HG03442 (cell line): ENCODE measurements at regions not wholly inside any gene's neighbourhood (a gene's known extent, or its start where the extent isn't known, plus 50 kb on each side); places are given as distances from the start of the nearest gene placed in this dataset.

Source experiments
- ATAC-seq: cut with Tn5 transposase; IDR thresholded peaks from one replicate; pipeline ENCODE4 v1.9.1; 2021; ENCODE audit warnings: mild to moderate bottlenecking, moderate library complexity; ENCODE audit not compliant: unreplicated experiment

- ATAC-seq, result no peak
These were observed 225.0 kb upstream of the GRIP1 start for GRCh38 chr12:66903782-66904396.

DNA sequence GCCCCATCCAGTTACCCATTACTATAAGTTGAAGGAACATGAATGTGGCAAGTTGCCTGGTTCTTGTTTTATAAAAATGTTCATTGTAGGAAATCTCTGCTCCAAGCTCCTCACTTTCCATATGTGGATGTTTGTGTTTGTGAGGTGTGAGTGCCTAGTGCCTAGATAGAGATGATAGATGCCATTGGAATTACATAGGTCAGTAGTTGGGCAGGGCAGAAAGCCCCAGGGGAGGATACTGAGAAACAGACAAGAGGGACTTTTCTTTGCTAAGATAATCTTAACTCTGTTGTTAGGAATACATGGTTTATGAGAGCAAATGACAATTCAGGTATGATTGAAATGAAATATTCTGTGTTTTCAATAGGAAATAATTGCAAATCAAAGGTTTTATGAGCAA, 226.3 kb upstream of the GRIP1 start:
- no peak for ATAC-seq

GRCh38 chr12:66910366-66910974, 231.6 kb upstream of the GRIP1 start:
- ATAC-seq, result no peak

DNA sequence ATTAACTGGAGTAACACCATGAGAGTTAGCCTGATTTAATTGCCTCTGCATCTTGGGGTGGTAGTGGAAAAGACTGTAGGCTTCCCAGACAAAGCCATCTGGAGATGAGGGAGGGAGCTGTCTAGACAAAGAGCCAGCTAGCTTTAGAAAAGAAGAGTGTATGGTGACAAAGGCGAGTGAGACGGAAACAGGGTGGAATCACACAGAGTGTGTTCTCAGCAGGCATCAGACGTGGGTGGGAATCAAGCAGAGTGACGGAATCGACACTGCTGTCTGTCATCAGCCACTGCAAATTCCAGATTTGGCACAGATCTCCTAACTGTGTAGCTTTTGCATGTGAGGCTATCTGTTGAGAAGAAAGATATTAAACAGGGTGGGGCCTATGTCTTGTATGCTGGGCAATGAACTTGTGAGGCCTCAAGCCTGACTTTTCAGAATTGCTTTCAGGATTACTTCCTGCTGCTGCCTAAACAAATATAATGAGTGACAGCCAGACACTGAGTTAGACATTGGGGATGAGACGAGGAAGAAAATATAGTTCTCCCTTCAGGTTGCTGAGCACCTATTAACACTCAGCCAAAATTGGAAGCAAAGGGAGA, 236.5 kb upstream of the GRIP1 start:
- ATAC-seq, result no peak

DNA sequence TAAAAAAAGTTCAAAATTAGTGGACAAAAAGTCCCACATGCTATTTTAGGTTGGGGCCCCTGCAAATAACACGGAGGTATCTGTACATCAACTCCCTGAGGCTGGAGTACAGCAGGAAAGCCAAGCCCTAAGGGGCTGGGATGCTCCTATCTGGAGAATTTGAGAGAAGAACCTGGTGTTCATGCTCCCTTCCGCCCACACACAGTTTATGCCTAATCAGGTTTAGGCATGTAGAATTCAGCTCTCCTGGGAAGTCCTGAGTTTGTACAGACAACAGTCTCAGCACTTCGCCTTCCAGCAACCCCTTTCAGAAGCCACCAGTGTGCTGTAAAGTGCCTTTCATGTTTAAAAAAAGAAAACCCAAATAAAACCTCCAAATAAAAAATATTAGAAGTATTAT, 237.3 kb upstream of the GRIP1 start:
- ATAC-seq, result no peak

- ATAC-seq, result no peak
These were observed 240.6 kb upstream of the GRIP1 start for GRCh38 chr12:66919466-66919865.

DNA sequence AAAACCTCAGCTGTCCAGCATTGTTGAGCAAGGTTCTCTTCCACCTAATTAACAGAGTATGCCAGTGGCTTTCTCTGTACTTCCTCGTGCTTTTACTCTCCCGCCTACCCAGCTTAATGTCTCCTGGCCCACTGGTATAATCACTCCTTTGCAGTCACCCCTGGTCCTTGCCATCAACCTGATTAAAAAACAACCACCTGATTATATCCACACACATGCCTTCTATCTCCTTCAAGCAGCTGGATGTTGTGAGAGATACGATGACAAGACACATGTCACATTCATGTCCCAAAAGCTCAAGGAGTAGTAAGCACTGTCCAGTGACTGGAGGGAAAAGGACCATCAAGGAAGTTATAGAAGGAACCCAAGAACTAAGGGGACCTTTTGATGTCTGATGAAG, 241.3 kb upstream of the GRIP1 start:
- ATAC-seq, result no peak

DNA sequence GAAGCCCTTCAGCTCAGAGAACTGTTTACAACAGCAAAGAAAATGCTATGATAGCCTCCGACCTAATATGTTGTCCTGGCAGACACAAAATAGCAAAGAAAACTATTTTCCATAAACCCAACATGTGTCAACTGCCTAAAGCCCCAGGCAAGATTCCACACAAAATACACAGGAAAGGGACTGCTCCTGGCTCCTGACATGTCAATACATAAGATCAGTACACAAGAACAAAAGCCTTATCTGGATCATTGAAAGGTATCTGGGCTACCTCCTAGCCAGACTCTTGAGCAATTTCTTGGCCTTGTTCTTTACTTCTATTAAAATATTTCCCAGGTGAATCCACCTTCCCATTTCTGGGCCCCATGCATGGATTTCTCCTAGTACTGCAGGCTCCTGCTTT, 242.3 kb upstream of the GRIP1 start:
- ATAC-seq, result no peak

- no peak for ATAC-seq
These were observed 246.2 kb upstream of the GRIP1 start for GRCh38 chr12:66925083-66925482.

DNA sequence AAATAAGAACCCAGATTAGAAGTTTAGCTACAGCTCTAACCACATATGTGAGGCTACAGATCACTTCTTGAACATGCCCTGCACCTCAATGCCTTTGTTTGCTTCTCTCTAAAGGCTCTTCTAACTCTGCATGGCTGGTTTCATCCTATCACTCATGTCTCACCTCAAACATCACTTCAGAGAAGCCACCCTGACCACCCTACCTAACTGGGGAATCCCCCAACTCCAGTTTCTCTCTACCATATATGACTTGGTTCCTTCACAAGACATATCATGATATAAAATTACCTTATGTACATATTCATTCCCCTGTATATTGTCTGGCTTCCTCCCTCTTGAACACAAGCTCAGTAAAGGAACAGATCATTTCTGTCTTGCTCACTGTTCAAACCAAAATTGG, 250.2 kb upstream of the GRIP1 start:
- ATAC-seq, result no peak

DNA sequence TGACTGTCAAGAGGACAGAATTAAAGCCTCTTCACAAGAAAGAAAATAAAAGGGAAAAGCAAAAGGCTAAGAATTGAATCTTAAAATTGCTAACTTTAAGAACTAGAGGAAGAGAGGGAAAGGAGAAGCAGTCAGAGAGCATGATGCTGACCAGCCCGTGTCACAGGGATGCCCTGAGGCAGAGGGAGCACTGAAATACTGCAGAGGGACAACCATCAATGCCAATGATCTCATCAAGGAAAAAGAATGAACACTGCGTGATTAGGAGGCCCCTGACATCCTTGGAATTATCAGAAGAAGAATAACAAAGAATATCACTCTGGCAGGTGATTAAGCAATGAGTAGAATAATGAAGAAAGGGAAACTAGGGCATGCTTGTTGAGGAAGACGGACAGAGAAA, 252.2 kb upstream of the GRIP1 start:
- no peak for ATAC-seq

GRCh38 chr12:66932126-66932525, 253.2 kb upstream of the GRIP1 start:
- no peak for ATAC-seq

DNA sequence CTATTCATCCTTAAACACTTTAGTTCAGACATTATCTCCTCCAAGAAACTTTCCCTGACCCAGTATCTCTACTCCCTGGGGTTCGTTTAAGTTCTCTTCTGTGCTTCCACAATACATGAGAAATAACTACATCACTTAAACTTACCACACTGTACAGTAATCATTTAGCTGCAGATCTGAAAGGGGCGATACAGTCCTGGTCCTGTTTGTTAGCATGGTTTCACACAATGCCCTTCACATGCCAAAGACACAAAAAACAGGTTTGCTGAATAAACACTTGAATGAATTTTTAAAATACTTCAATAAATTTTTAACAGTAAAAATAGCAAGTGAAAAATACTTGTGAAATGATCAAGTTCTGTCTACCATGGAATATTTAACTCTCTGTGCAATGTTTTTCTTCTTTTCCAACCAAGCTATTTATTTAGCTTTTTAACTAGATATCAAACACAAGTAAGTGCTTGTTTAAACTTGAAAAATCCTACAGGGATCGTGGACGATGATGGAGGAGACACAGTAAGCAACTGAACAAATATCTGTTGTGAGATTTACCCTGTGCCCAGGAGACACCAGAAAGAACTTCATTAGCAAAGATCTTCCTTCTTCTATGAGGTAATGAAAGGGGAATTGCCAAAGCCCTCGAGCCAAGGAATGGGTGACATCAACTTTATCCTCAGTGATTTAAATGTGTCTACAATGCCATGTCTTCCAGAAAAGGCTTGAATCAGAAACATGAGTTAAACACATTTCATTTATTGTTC, 255.6 kb upstream of the GRIP1 start:
- ATAC-seq, result no peak

DNA sequence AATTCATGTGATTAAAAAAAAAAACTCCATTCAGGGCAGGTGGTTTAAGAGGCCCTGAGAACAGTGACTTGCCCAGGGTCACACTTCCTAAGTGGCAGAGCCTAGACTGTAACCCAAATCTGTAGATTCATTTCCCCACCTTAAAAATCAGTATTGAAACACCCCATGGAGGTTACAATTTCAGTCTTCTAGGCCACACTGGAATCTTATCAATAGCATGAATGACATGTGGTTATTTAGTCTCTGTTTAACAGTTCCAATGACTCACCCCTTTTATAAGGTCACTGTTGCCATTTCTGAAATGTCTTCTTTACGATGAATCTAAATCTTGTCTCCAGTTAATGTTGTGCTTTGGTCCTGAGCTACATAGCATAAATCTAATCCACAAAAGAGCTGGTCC, 262.3 kb upstream of the GRIP1 start:
- ATAC-seq, result no peak

DNA sequence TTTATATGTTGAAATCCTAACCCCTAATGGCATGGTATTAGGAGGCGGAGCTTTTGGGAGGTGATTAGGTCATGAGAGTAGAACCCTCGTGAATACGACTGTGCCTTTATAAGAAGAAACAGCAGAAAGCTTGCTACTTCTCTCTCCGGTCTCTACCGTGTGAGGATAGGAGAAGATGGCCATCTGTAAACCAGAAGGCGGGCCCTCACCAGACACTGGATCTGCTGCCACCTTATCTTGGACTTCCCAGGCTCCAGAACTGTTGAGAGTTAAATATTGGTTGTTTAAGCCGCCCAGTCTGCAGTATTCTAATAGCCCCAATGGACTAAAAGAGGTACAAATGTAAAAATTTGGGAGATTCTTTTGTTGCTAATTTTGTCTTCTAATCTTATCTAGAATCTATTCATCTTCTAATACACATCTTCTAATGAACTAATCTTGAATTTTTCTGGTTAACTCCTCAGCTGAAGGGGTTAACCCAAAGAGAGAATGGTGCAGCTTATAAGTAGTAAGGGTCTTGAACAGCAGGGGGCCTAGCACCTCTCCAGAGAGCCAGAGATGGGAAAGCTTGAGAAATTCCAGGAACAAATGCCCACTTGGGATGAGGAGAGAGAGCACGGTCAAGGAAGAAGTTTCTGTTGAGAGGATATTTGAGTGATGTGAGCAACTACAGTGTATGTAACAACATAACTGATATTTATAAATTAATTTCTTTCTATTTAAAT, 264.0 kb upstream of the GRIP1 start:
- no peak for ATAC-seq

DNA sequence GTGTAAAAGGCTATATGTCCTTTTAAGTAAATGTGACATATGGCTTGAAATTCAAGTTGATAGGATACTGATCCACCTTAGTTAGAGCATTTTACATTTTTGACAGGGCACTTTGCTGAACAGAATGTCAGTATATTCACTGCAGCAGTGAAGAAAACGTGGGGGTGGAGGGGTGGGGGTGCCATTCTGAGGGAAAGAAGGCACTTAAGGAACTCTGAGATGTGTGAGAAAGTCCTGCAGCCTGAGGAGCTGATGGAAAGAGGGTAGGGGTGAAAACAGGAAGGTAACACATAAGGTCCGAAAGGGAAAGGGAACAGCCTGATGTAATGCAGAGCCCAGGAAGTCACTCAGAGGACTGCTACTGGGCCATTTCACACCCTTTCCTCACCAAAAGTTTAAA, 265.5 kb upstream of the GRIP1 start:
- ATAC-seq, result no peak

- ATAC-seq, result no peak
These were observed 266.4 kb upstream of the GRIP1 start for GRCh38 chr12:66945189-66945817.

DNA sequence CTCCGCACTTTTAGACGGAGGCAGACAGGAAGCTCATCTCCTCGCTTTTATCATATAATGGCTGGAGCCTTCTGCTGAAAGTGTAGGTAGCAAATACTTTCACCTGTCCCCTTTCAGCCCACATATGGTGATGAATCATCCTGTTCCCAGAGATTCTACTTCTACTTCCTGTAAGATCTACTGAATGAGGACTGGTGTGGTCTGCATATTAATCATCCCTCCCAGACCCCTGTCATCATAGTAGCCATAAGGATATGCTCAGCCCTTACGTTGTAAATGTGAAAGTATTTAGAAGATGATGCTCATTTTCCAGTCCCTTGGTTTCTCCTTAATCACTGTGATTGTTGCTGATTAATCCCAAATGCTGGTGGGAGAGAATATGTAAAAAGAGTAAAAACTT, 268.2 kb upstream of the GRIP1 start:
- no peak for ATAC-seq

GRCh38 chr12:66952668-66953067, 273.8 kb upstream of the GRIP1 start:
- ATAC-seq, result no peak

DNA sequence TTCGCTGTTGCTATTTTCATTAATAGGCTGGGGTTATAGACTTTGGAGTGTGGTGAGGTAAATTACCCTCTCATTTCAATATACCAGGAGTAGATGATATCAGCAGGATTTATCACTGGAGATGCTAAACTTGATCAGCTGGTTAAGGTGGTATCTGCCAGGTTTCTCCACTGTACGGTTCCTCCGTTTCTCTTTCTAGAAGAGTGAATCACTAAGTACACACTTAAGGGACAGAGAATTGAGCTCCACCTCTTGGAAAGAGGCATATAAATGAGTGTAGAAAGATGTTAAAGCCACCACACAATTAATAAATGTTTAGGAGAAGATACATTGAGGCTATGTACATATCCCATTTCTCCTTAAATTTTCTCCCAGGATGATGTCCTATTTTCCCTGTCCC, 277.4 kb upstream of the GRIP1 start:
- ATAC-seq, result no peak

- ATAC-seq, result no peak
These were observed 280.4 kb upstream of the GRIP1 start for GRCh38 chr12:66959276-66959675.
